ENCODE measurements at regions not wholly inside any gene's neighbourhood (a gene's known extent, or its start where the extent isn't known, plus 50 kb on each side); places are given as distances from the start of the nearest gene placed in this dataset.

DNA sequence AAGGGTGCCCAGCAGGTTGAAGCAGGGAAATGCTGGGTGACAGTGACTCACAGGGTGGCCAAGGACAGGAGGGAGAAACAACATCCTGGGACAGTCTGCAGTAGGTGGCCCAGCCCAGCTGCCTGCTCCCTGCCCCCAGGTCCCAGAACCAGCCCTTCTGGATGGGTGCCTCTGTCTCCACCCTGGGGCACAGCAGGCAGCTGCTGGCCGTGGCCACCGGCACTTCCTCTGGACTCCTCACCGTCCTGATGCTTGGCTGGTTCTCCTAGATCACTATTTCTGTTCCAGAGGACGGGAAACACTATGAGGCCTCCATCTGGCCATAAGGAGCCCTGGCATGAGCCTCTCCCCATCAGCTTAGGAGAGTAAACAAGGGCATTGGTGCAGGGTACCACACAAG lies 258.9 kb downstream of the XXYLT1 start:
- no peak for DNase-seq (ENCODE audit: low read depth)

DNA sequence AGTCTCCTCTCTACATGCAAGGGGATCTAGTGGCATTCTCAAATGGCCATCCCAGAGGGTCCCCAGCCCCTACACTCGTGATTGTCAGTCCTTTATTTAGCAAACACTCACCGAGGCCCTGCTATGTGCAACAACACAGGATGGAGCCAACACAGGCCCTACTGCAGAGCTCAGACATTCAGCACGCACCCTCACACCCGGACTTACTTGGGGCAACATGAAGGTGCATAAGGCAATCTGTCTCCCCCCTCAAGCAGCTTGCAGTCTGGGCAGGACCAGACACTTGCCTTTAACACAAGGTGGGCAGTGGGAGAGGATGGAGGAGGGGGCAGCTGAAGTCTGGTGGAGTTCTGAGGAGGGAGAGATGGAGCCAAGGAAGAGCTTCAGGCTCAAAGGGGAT lies 258.4 kb downstream of the XXYLT1 start:
- no peak for DNase-seq (ENCODE audit: low read depth)

DNA sequence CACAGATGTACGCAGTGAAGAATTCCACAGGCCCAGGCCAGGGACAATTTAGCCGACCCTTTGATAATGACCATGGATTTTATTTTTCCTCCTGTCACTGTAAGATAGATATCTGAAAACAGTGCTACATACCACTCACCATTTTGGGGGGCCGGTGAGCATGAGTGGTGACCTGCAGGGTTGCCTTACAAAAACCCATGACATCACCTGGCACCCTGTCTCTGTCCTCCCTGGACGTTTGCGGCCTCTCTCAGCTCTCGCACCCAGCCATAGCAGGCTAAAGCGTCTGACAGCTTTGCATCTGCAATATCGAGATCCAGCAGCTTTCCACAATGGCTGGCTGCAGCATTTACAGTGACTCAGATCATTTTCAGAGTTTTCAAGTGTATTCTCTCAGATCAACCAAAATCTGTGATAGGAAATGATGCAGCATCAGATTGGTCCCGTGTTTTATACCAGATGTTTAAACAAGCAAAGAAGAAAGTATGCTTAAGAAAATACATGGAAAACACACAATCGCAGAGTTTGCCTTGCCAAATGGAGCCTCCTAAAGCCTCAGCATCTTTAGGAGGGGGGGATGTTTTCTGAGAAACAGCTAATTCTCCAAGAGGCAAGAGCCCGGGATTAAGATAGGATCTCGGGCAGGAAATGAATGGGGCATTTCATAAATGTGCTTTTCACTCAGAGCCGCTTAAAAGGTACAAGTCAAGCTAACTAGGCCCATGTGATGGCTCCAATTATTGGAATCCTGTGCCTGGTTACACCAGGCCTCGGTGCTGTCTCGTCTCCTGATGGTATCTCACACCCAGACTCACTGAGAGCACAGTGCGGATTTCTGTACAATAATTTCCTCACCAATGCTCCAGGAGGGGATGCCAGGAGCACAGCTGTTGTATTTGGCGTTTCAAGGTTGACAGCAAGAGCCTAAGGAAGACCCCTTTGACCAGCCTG lies 257.3 kb downstream of the XXYLT1 start:
- DNase-seq (ENCODE audit: low read depth) = no peak

DNA sequence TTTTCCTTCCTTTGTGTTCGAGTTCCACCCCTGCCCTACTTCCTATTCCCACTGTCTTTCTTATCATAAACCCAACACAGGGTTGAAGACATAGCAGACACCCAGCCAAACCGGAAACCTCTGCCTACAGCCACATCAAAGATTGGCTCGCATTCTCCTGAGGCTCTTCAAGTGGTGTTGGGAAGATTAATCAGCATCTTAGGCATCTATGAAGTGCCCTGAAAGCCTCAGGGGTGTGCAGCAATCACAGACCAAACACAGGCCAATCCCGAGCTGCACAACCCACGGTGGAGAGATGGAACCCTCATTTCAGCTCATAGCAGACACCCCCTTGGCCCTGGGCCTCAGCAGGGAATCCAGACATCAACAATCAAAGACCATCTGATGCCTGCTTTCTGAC lies 255.9 kb downstream of the XXYLT1 start:
- no peak for DNase-seq (ENCODE audit: low read depth)

DNA sequence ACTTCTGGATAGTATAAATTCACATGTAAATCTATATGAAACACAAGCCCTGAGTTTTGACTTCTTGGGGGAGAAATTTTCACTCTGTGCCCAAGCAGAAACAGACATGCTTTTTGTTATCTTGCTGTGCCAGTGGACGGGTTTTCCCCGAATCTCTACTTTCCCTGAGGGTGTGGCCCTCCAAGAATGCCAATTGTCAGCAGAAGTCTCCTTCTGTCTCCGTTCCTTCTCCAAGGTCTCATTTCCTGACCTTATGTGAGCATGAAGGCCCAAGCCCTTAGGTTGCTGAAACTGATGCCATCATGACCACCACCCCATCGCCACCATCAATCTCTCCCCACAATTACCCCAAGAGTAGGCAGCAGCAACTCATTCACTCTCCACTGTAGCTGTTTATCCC lies 253.8 kb downstream of the XXYLT1 start:
- no peak for DNase-seq (ENCODE audit: low read depth)
